ENCODE measurements at regions not wholly inside any gene's neighbourhood (a gene's known extent, or its start where the extent isn't known, plus 50 kb on each side); places are given as distances from the start of the nearest gene placed in this dataset.

DNA sequence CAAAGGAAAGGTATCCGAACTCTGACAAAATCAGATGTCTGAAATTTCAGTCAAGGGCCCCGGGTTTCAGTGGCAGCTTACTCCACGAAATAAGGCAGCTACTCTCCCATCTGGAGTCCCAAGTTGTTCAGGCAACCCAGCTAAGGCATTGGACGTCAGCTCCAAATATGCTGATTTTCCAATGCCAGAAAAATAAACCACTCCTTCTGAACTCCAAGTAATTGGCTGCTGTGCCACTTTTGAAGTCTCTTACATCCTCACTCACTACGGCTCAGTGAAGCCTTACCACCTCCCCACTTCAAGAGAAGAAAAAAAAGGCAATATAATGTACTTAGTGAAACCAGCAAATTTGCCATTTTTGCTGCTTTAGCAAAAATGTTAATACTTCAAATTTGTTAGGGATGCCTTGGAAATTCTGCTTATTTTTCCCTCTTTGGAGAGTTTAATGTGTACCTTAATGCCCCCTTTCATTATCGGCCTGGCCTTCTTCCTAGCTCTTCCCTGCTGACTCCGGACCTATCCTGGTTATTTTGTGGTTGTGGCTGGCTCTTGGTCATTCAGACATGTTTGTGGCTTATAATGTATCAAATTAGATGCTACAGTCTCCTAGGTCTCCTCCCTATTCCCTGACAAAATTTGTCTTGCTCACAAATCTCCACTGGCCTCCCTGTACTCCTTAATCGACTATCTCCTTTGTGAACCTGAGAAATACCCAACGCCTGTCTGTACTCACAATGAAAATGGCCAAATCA, 589.2 kb upstream of the ZEB2 start:
- TF ChIP-seq, protein P1, sequence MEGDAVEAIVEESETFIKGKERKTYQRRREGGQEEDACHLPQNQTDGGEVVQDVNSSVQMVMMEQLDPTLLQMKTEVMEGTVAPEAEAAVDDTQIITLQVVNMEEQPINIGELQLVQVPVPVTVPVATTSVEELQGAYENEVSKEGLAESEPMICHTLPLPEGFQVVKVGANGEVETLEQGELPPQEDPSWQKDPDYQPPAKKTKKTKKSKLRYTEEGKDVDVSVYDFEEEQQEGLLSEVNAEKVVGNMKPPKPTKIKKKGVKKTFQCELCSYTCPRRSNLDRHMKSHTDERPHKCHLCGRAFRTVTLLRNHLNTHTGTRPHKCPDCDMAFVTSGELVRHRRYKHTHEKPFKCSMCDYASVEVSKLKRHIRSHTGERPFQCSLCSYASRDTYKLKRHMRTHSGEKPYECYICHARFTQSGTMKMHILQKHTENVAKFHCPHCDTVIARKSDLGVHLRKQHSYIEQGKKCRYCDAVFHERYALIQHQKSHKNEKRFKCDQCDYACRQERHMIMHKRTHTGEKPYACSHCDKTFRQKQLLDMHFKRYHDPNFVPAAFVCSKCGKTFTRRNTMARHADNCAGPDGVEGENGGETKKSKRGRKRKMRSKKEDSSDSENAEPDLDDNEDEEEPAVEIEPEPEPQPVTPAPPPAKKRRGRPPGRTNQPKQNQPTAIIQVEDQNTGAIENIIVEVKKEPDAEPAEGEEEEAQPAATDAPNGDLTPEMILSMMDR (IDR thresholded peaks at IDR 0.05), result no peak
- no peak for TF ChIP-seq POLR2A (IDR thresholded peaks at IDR 0.05)
